GM12878 (cell line): ENCODE measurements at regions not wholly inside any gene's neighbourhood (a gene's known extent, or its start where the extent isn't known, plus 50 kb on each side); places are given as distances from the start of the nearest gene placed in this dataset.

Experiments used
- ATAC-seq: fragments of 200-7000 bp; cut with Tn5 transposase; 3 replicates; pipeline ENCODE4 v1.9.1; 2020; ENCODE audit warnings: mild to moderate bottlenecking, moderate library complexity
- BruUV-seq: library from RNA; stranded (reverse); fragments of 400-500 nt; replicated peaks from 2 replicates; lab custom pipeline; 2021; lab: Mats Ljungman, UMichigan
- CTCF ChIA-PET: fragments of 300-600 bp; sonication (Branson Sonifier 250); formaldehyde crosslinking; extraction: SDS; loops from one replicate; lab custom pipeline; 2021; ENCODE audit warnings: inconsistent platforms; lab: Yijun Ruan, JAX
- POLR2A ChIA-PET: fragments of 350-600 bp; formaldehyde crosslinking; extraction: SDS; loops from one replicate; lab custom pipeline; 2021; ENCODE audit warnings: inconsistent platforms; lab: Charles Lee
- RAD21 ChIA-PET: fragments of 300-600 bp; sonication (Branson Sonifier 250); formaldehyde crosslinking; loops from one replicate; lab custom pipeline; 2023; ENCODE audit warnings: antibody characterized with exemption; ENCODE audit not compliant: unreplicated experiment; lab: Charles Lee
- SMC1A ChIA-PET: fragments of 300-600 bp; sonication (Branson Sonifier 250); formaldehyde crosslinking; loops from one replicate; lab custom pipeline; 2023; ENCODE audit not compliant: unreplicated experiment, uncharacterized antibody; lab: Charles Lee
- DNase-seq: peaks from one replicate; pipeline ENCODE4 v3.0.0-alpha.2; 2011; ENCODE audit warnings: low read depth, low spot score
- FAIRE-seq: peaks from 3 replicates; lab custom pipeline; 2011; peaks lifted over from hg19 to GRCh38; lab: Jason Lieb, UNC
- H2AFZ ChIP-seq: 2 replicates; pipeline ENCODE4 v1.6.0; 2011; ENCODE audit warnings: low read depth, low read length, control low read depth; ENCODE audit not compliant: control insufficient read depth
- H3K27ac ChIP-seq: 2 replicates; pipeline ENCODE4 v1.5.1; 2011; ENCODE audit warnings: control low read depth; ENCODE audit not compliant: control insufficient read depth, insufficient read depth
- H3K27me3 ChIP-seq, 2 experiments: replicated peaks in 1 of 2; 2 replicates each; pipeline versions ENCODE4 v1.6.0 to v1.6.1; 2011; ENCODE audit warnings: low read length in 1 of 2; ENCODE audit not compliant: control insufficient read depth in 2 of 2, insufficient read depth in 2 of 2
- H3K36me3 ChIP-seq, 2 experiments: 2 replicates each; pipeline ENCODE4 v1.5.1; 2011; ENCODE audit warnings: low read length in 1 of 2; ENCODE audit not compliant: control insufficient read depth in 2 of 2, insufficient read depth in 2 of 2
- H3K4me1 ChIP-seq: 2 replicates; pipeline ENCODE4 v1.6.1; 2011; ENCODE audit warnings: mild to moderate bottlenecking, low read length, moderate library complexity, mixed read lengths; ENCODE audit not compliant: control insufficient read depth, insufficient read depth
- H3K4me2 ChIP-seq: 2 replicates; pipeline ENCODE4 v1.6.0; 2011; ENCODE audit warnings: control low read depth; ENCODE audit not compliant: control insufficient read depth, insufficient read depth
- H3K4me3 ChIP-seq: fragments of 200-600 bp; sonication (generic); 2 replicates; pipeline ENCODE4 v1.5.1; 2016
- H3K79me2 ChIP-seq: 2 replicates; pipeline ENCODE4 v1.6.0; 2011; ENCODE audit warnings: low read length; ENCODE audit not compliant: control insufficient read depth, insufficient read depth
- H3K9ac ChIP-seq: 2 replicates; pipeline ENCODE4 v1.8.0; 2011; ENCODE audit warnings: low read length, control low read depth, mixed read lengths; ENCODE audit not compliant: control insufficient read depth, insufficient read depth
- H3K9me3 ChIP-seq: replicated peaks from 3 replicates; pipeline ENCODE4 v1.5.1; 2011; ENCODE audit warnings: mild to moderate bottlenecking, low read length; ENCODE audit not compliant: control insufficient read depth, insufficient read depth
- H4K20me1 ChIP-seq: 2 replicates; pipeline ENCODE4 v1.6.0; 2011; ENCODE audit not compliant: control insufficient read depth, insufficient read depth
- FOXK2 ChIP-seq: fragments of 450-650 bp; IDR thresholded peaks from 2 replicates; pipeline ENCODE4 v1.6.1; 2017; ENCODE audit warnings: mild to moderate bottlenecking, moderate library complexity
- IKZF1 ChIP-seq: fragments of 450-650 bp; conservative IDR thresholded peaks from 2 replicates; pipeline ENCODE4 v1.6.1; 2017; ENCODE audit warnings: antibody characterized with exemption, mild to moderate bottlenecking
- KAT2A ChIP-seq: conservative IDR thresholded peaks from 2 replicates; pipeline ENCODE4 v1.6.1; 2011; ENCODE audit warnings: low read depth, low read length; ENCODE audit not compliant: control insufficient read depth
- MTA2 ChIP-seq: fragments of 450-650 bp; IDR thresholded peaks from 2 replicates; pipeline ENCODE4 v1.6.1; 2016; ENCODE audit warnings: low read depth, mild to moderate bottlenecking, moderate library complexity
- NR2C1 ChIP-seq: fragments of 450-650 bp; IDR thresholded peaks from 2 replicates; pipeline ENCODE4 v1.6.1; 2017; ENCODE audit warnings: antibody characterized with exemption, mild to moderate bottlenecking, moderate library complexity
- PAX8 ChIP-seq: fragments of 450-650 bp; IDR thresholded peaks from 2 replicates; pipeline ENCODE4 v1.6.1; 2017; ENCODE audit warnings: mild to moderate bottlenecking, moderate library complexity
- PML ChIP-seq: IDR thresholded peaks from 2 replicates; pipeline ENCODE4 v1.6.1; 2012; ENCODE audit warnings: low read length, inconsistent platforms
- POLR2AphosphoS5 ChIP-seq: IDR thresholded peaks from 2 replicates; pipeline ENCODE4 v1.6.1; 2011; ENCODE audit warnings: mild to moderate bottlenecking, low read length, inconsistent platforms
- PRDM15 ChIP-seq: fragments of 450-650 bp; formaldehyde crosslinking; IDR thresholded peaks from 2 replicates; pipeline ENCODE4 v1.4.0; 2020; ENCODE audit warnings: mild to moderate bottlenecking, moderate library complexity
- TARDBP ChIP-seq: IDR thresholded peaks from 2 replicates; pipeline ENCODE4 v1.6.1; 2016; ENCODE audit warnings: borderline replicate concordance
- TCF12 ChIP-seq: IDR thresholded peaks from 2 replicates; pipeline ENCODE4 v1.6.1; 2011; ENCODE audit warnings: low read depth, mild to moderate bottlenecking, low read length
- WGBS: methylation state at CpG from one replicate; pipeline ENCODE4 v1.1.6; 2016; ENCODE audit warnings: low lambda C conversion rate; ENCODE audit not compliant: insufficient replicate concordance, insufficient coverage; ENCODE audit errors: missing lambda C conversion rate; 5-methylcytosine and 5-hydroxymethylcytosine counted together
- in situ Hi-C: fragments of 300-500 bp; cut with MboI; formaldehyde crosslinking; loops from 9 replicates; pipeline ENCODE4 v1.14.3; 2018; ENCODE audit warnings: mixed read lengths
- intact Hi-C: fragments of 100-400 bp; cut with micrococcal nuclease; formaldehyde crosslinking; loops from one replicate; pipeline ENCODE4 v1.14.2; 2022; ENCODE audit not compliant: unreplicated experiment
- TF ChIP-seq, protein P1 (sequence below): IDR thresholded peaks from 2 replicates; pipeline ENCODE4 v1.6.1; 2011; ENCODE audit warnings: borderline replicate concordance, low read depth, mild to moderate bottlenecking, moderate library complexity, low read length; ENCODE audit not compliant: insufficient read depth, poor library complexity, severe bottlenecking

DNA sequence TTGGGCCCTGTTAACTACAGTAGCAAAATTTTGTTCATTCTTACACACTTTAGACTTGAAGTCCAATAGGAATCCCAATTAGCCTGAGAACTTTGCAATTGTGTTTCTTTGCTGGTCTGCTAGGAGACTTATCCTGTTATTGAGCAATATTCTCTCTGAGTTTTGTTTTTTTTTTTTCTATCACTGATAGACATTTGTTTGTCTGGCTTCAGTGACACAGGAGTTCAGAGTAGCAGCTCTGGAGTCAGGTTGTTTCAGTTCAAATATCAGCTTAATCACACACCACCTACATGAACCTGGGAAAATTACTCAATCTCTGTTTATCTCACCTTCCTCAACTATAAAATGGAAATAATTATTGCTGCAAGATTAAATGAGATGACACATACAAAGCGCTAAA lies 360.2 kb upstream of the POU3F3 start:
- H3K4me3 ChIP-seq, result no peak overlapping the region
- ChIA-PET CTCF (no interaction called here), RAD21 (no interaction called here), POLR2A (no interaction called here), SMC1A (no interaction called here)
- no peaks in the 10 kb centered on the region for H3K79me2 ChIP-seq
- FAIRE-seq (no peak), DNase-seq (no peak), ATAC-seq (no peak)
- no peak overlapping the region for H3K4me2 ChIP-seq
- no peaks in the 10 kb centered on the region for H3K36me3 ChIP-seq
- intact Hi-C loops (no loop called here), in situ Hi-C loops (no loop called here)
- H3K9ac ChIP-seq, result no peak overlapping the region
- no peaks in the 10 kb centered on the region for H3K27me3 ChIP-seq
- no peaks in the 10 kb centered on the region for H3K4me1 ChIP-seq
- TF ChIP-seq POLR2AphosphoS5 (no peak), PML (no peak), IKZF1 (no peak), TARDBP (no peak), MTA2 (no peak), PAX8 (no peak), TCF12 (no peak), PRDM15 (CRISPR knock-in tag) (no peak), KAT2A (no peak), FOXK2 (no peak), NR2C1 (no peak)
- TF ChIP-seq, protein P1, sequence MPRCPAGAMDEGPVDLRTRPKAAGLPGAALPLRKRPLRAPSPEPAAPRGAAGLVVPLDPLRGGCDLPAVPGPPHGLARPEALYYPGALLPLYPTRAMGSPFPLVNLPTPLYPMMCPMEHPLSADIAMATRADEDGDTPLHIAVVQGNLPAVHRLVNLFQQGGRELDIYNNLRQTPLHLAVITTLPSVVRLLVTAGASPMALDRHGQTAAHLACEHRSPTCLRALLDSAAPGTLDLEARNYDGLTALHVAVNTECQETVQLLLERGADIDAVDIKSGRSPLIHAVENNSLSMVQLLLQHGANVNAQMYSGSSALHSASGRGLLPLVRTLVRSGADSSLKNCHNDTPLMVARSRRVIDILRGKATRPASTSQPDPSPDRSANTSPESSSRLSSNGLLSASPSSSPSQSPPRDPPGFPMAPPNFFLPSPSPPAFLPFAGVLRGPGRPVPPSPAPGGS, result no peak
- H2AFZ ChIP-seq, result no peak overlapping the region
- H3K9me3 ChIP-seq, result no peaks in the 10 kb centered on the region
- H4K20me1 ChIP-seq, result no peaks in the 10 kb centered on the region
- no peak overlapping the region for H3K27ac ChIP-seq
- 35% methylated on average over 1 of the region's 1 CpG for WGBS
- no TSS peak for BruUV-seq
